HEK293T (cell line): ENCODE measurements at regions not wholly inside any gene's neighbourhood (a gene's known extent, or its start where the extent isn't known, plus 50 kb on each side); places are given as distances from the start of the nearest gene placed in this dataset.
"Not testable (repeated sequence)": the region's sequence is repeated elsewhere in the genome, so short reads cannot be mapped to it uniquely, and the experiment has no call there.

Experiments
- CTCF ChIA-PET: fragments of 350-600 bp; formaldehyde crosslinking; extraction: SDS; loops from one replicate; lab custom pipeline; 2021; ENCODE audit warnings: antibody characterized with exemption, inconsistent platforms; lab: Yijun Ruan, JAX
- POLR2A ChIA-PET: fragments of 350-600 bp; formaldehyde crosslinking; extraction: SDS; loops from one replicate; lab custom pipeline; 2020; ENCODE audit warnings: antibody characterized with exemption, inconsistent platforms; lab: Yijun Ruan, JAX
- DNase-seq: peaks from one replicate; pipeline ENCODE4 v3.0.0; 2012; ENCODE audit warnings: mixed read lengths; ENCODE audit errors: extremely low spot score
- ARNT ChIP-seq: fragments of 450-650 bp; IDR thresholded peaks from 2 replicates; pipeline ENCODE4 v1.6.1; 2017; ENCODE audit warnings: mild to moderate bottlenecking
- BHLHE40 ChIP-seq: fragments of 450-650 bp; IDR thresholded peaks from 2 replicates; pipeline ENCODE4 v1.6.1; 2016; ENCODE audit warnings: mild to moderate bottlenecking, moderate library complexity, borderline replicate concordance
- CTBP1 ChIP-seq: fragments of 450-650 bp; IDR thresholded peaks from 2 replicates; pipeline ENCODE4 v1.6.1; 2016; ENCODE audit warnings: borderline replicate concordance
- ELF4 ChIP-seq: fragments of 450-650 bp; IDR thresholded peaks from 2 replicates; pipeline ENCODE4 v1.6.1; 2017; ENCODE audit warnings: antibody characterized with exemption
- FOXA1 ChIP-seq: fragments of 450-650 bp; IDR thresholded peaks from 2 replicates; pipeline ENCODE4 v1.6.1; 2016; ENCODE audit warnings: mild to moderate bottlenecking
- FOXK2 ChIP-seq: fragments of 450-650 bp; IDR thresholded peaks from 2 replicates; pipeline ENCODE4 v1.6.1; 2016; ENCODE audit warnings: mild to moderate bottlenecking
- FOXM1 ChIP-seq: fragments of 450-650 bp; IDR thresholded peaks from 2 replicates; pipeline ENCODE4 v1.6.1; 2017; ENCODE audit warnings: mild to moderate bottlenecking, borderline replicate concordance
- HDGF ChIP-seq: fragments of 450-650 bp; IDR thresholded peaks from 2 replicates; pipeline ENCODE4 v1.6.1; 2017; ENCODE audit warnings: antibody characterized with exemption, borderline replicate concordance
- L3MBTL2 ChIP-seq: fragments of 450-650 bp; conservative IDR thresholded peaks from 2 replicates; pipeline ENCODE4 v1.6.1; 2016; ENCODE audit warnings: mild to moderate bottlenecking
- LEF1 ChIP-seq: fragments of 450-650 bp; IDR thresholded peaks from 2 replicates; pipeline ENCODE4 v1.6.1; 2017; ENCODE audit warnings: mild to moderate bottlenecking, borderline replicate concordance
- NFRKB ChIP-seq: fragments of 450-650 bp; IDR thresholded peaks from 2 replicates; pipeline ENCODE4 v1.6.1; 2016; ENCODE audit warnings: mild to moderate bottlenecking, moderate library complexity
- SP1 ChIP-seq: fragments of 450-650 bp; IDR thresholded peaks from 2 replicates; pipeline ENCODE4 v1.6.1; 2017
- SUZ12 ChIP-seq: fragments of 450-650 bp; IDR thresholded peaks from 2 replicates; pipeline ENCODE4 v1.6.1; 2016; ENCODE audit warnings: mild to moderate bottlenecking
- TARDBP ChIP-seq: fragments of 450-650 bp; IDR thresholded peaks from 2 replicates; pipeline ENCODE4 v1.6.1; 2016
- ZNF384 ChIP-seq: fragments of 450-650 bp; IDR thresholded peaks from 2 replicates; pipeline ENCODE4 v1.6.1; 2016
- TF ChIP-seq, protein P1 (sequence below): fragments of 450-650 bp; IDR thresholded peaks from 2 replicates; pipeline ENCODE4 v1.6.1; 2016

DNA sequence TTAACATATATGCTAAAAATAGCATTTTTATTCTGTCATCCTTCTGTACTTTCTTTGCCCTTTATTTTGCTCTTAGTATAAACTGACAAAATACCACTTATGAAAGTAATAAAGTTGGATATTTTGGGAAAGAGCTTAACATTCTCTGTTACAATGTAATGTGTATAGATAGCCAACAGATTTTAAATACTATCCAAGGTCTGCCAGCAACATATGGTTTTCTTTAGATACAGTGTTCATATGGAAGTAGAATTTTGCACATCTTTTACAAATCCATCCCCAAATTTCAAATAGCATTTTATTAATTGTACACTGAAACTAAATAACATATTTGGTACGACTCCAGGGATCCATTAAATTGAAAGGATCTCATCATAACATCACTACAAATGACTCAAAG, 268.6 kb upstream of the PCDH18 start:
- no peak for TF ChIP-seq FOXK2
- TF ChIP-seq HDGF, result no peak
- TF ChIP-seq BHLHE40, result no peak
- no peak for TF ChIP-seq ARNT
- no peak for TF ChIP-seq FOXA1
- TF ChIP-seq ZNF384, result no peak
- TF ChIP-seq ELF4, result no peak
- TF ChIP-seq CTBP1, result no peak
- TF ChIP-seq FOXM1, result no peak
- TF ChIP-seq, protein P1, sequence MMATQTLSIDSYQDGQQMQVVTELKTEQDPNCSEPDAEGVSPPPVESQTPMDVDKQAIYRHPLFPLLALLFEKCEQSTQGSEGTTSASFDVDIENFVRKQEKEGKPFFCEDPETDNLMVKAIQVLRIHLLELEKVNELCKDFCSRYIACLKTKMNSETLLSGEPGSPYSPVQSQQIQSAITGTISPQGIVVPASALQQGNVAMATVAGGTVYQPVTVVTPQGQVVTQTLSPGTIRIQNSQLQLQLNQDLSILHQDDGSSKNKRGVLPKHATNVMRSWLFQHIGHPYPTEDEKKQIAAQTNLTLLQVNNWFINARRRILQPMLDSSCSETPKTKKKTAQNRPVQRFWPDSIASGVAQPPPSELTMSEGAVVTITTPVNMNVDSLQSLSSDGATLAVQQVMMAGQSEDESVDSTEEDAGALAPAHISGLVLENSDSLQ, result no peak
- TF ChIP-seq NFRKB, result no peak
- TF ChIP-seq TARDBP, result no peak
- TF ChIP-seq SP1, result no peak
- DNase-seq, result no peak
- CTCF ChIA-PET, result no interaction called here
- POLR2A ChIA-PET, result no interaction called here

DNA sequence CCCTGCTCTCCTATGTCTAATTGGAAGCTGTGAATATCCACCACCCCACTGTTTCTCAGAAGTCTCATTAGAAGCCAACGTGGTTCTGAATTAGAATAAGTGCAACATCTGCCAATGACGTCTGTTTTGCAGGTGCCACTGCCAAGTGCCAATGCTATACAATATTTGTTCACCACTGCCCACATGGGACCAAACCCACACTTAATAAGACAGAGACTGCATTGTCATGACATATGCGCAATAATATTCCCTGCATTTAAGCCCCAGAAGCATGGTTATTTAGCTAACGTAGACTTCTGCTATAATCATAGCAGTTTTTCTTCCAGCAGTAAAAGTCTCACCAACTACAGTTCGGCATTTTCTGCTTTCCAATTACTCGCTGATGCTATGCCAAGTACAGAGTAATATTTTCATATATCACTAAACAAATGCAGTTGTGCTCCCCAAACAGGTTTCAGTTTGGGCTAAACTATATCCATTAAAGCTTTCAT, 262.5 kb upstream of the PCDH18 start:
- POLR2A ChIA-PET, result no interaction called here
- DNase-seq, result no peak
- no peak for TF ChIP-seq SUZ12
- TF ChIP-seq L3MBTL2, result no peak
- no peak for TF ChIP-seq ZNF384
- TF ChIP-seq BHLHE40, result no peak
- TF ChIP-seq FOXA1, result no peak
- no peak for TF ChIP-seq FOXM1
- TF ChIP-seq TARDBP, result no peak
- TF ChIP-seq, protein P1, result no peak
- no peak for TF ChIP-seq HDGF
- TF ChIP-seq NFRKB, result no peak
- no peak for TF ChIP-seq LEF1
- no peak for TF ChIP-seq SP1
- no peak for TF ChIP-seq ELF4
- no peak for TF ChIP-seq FOXK2
- no peak for TF ChIP-seq CTBP1
- no peak for TF ChIP-seq ARNT
- CTCF ChIA-PET, result interaction anchor here (0.6 kb wide), 1 partner anchor 31 kb away, joined by 4 read pairs; no protein-coding TSS in a partner anchor

DNA sequence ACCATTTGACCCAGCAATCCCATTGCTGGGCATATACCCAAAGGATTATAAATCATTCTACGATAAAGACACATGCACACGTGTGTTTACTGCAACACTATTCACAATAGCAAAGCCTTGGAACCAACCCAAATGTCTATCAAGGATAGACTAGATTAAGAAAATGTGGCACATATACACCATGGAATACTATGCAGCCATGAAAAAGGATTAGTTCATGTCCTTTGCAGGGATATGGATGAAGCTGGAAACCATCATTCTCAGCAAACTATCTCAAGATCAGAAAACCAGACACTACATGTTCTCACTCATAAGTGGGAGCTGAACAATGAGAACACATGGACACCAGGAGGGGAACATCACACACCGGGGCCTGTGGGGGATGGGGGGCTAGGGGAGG, 257.0 kb upstream of the PCDH18 start:
- CTCF ChIA-PET, DNase-seq, POLR2A ChIA-PET: not testable (repeated sequence)

DNA sequence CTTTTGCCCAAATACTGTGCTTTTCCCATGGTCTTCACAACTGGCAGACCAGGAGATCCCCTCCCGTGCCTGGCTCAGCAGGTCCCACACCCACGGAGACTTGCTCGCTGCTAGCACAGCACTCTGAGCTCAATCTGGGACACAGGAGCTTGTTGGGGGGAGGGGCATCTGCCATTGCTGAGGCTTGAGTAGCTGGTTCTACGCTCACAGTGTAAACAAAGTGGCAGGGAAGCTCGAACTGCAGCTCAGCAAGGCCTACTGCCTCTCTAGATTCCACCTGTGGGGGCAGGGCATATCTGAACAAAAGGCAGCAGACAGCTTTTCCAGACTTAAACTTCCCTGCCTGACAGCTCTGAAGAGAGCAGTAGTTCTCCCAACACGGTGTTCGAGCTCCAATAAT, 251.6 kb upstream of the PCDH18 start:
- CTCF ChIA-PET, POLR2A ChIA-PET, DNase-seq: not testable (repeated sequence)

DNA sequence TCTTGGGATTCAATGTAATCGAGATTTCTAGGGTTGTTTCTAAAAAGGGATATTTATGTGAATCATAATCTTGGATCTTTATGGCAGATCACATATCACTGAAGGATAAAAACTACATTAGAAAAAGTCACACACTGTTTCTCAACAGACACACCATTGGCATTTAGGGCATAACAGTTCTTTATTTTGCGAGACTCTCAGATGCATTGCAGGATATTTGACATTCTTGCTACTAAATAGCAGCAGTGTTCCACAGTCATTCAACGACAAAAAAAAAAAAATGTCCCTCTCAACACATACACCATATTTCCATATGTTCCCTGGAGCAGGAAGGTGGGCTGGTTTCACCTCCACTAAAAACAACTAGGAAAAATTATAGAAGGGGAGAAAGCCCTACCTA, 243.4 kb upstream of the PCDH18 start:
- CTCF ChIA-PET, result no interaction called here
- POLR2A ChIA-PET, result no interaction called here
- TF ChIP-seq ZNF384 (no peak), SP1 (no peak), SUZ12 (no peak), NFRKB (no peak), BHLHE40 (no peak), CTBP1 (no peak), ARNT (no peak), L3MBTL2 (no peak), ELF4 (no peak), FOXA1 (no peak)
- TF ChIP-seq, protein P1, result no peak
- no peak for DNase-seq

DNA sequence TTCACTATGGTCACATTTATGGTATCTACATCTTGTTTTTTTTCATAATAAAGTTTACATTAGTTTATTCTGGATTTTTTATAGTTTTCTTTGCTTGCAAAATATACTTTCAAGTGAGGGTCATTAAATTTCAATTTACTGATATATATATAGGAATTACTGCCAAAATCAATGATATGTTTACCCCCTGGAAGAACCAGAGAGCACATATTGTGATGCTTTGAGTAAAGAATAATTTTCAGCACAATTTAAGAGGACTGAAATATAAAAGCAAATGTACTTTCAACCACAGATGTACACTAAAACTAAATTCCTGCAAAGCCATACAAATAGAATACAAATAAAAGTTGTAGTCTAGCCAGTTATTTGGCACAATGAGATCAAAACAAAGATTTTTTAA, 242.2 kb upstream of the PCDH18 start:
- ChIA-PET CTCF (no interaction called here), POLR2A (no interaction called here)
- no peak for DNase-seq
- TF ChIP-seq NFRKB, result no peak

DNA sequence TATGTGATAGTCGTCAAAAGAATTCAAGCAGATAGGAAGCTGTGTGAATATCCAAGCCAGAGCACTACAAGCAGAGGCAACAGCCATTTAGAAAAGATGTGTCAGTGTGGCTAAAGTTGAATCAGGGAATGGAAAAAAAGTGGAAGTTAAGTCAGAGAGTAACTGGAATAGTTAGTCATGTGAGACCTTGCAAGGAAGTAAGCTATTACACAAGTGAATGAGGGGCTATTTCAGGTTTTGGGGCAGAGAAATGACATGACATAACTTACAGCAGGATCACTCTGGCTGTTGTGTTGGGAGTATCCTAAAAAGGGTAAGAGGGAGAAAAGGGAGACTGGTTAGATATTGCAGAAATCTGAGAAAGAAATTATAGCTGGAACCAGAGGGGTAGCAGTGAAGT, 236.6 kb upstream of the PCDH18 start:
- DNase-seq, result no peak
- ChIA-PET POLR2A (no interaction called here), CTCF (no interaction called here)
- TF ChIP-seq HDGF, result no peak
- TF ChIP-seq LEF1, result no peak
- no peak for TF ChIP-seq SP1
- TF ChIP-seq BHLHE40, result no peak

DNA sequence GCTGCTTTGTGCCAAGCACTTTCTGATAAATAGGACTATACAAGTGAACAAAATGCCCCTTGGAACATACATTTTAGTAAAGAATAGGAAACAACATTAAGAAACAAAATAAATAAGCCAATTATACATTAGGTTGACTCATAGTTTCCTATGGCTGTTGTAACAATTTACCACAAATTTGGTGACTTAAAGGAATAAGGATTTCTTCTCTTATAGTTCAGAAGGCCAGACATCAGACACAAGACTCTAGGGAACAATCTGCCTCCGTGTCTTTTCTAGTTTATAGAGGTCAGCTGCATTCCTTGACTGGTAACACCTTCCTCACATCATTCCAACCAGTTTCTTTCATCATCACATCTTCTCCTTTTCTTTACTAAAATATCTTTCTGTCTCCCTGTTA, 235.9 kb upstream of the PCDH18 start:
- CTCF ChIA-PET, result no interaction called here
- DNase-seq, result no peak
- TF ChIP-seq L3MBTL2 (no peak), FOXA1 (no peak), FOXK2 (no peak), CTBP1 (no peak), FOXM1 (no peak), ZNF384 (no peak), LEF1 (no peak), ARNT (no peak), NFRKB (no peak), ELF4 (no peak), SP1 (no peak), TARDBP (no peak), HDGF (no peak), BHLHE40 (no peak), SUZ12 (no peak)
- TF ChIP-seq, protein P1, result no peak
- POLR2A ChIA-PET, result no interaction called here
